ENCODE measurements at regions not wholly inside any gene's neighbourhood (a gene's known extent, or its start where the extent isn't known, plus 50 kb on each side); places are given as distances from the start of the nearest gene placed in this dataset.

DNA sequence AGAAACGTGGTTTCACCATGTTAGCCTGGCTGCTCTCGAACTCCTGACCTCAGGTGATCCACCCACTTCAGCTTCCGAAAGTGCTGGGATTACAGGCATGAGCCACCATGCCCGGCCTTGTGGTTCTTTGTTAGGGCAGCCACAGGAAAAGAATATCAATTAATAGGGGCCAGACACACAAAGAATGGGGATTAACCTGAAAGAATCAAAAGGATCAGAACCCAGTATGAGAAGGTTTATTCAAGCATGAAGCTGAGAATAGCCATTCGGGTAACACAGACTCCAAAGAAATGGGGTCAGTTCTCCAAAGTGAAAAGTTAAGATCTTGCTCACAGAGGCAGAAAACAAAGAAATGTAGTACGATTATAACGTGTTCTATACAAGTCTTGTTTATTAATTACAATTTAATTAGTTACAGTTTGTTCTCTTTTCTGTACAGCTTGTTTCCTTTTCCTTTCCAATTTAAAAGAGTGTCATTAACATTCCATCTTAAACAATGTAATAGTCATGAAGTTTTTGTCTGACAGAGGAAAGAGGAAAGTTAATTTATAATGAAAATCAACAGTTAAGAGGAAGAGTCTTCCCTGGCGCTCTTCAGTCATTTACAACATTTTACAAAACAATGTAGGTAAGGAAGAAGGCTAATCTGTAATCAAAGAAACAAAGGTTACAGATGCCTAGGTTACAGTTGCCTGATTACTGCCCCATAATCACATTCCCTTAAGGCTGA lies 51.3 kb upstream of the SLC45A1 start:
- TF ChIP-seq, protein P1, sequence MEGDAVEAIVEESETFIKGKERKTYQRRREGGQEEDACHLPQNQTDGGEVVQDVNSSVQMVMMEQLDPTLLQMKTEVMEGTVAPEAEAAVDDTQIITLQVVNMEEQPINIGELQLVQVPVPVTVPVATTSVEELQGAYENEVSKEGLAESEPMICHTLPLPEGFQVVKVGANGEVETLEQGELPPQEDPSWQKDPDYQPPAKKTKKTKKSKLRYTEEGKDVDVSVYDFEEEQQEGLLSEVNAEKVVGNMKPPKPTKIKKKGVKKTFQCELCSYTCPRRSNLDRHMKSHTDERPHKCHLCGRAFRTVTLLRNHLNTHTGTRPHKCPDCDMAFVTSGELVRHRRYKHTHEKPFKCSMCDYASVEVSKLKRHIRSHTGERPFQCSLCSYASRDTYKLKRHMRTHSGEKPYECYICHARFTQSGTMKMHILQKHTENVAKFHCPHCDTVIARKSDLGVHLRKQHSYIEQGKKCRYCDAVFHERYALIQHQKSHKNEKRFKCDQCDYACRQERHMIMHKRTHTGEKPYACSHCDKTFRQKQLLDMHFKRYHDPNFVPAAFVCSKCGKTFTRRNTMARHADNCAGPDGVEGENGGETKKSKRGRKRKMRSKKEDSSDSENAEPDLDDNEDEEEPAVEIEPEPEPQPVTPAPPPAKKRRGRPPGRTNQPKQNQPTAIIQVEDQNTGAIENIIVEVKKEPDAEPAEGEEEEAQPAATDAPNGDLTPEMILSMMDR (IDR thresholded peaks at IDR 0.05) = no peak
- TF ChIP-seq POLR2AphosphoS5 (IDR thresholded peaks at IDR 0.05; ENCODE audit: low read depth, low read length) (no peak), SIN3A (IDR thresholded peaks at IDR 0.05; ENCODE audit: borderline replicate concordance, insufficient read depth, low read depth, low read length) (no peak)
- TF ChIP-seq, protein P2, sequence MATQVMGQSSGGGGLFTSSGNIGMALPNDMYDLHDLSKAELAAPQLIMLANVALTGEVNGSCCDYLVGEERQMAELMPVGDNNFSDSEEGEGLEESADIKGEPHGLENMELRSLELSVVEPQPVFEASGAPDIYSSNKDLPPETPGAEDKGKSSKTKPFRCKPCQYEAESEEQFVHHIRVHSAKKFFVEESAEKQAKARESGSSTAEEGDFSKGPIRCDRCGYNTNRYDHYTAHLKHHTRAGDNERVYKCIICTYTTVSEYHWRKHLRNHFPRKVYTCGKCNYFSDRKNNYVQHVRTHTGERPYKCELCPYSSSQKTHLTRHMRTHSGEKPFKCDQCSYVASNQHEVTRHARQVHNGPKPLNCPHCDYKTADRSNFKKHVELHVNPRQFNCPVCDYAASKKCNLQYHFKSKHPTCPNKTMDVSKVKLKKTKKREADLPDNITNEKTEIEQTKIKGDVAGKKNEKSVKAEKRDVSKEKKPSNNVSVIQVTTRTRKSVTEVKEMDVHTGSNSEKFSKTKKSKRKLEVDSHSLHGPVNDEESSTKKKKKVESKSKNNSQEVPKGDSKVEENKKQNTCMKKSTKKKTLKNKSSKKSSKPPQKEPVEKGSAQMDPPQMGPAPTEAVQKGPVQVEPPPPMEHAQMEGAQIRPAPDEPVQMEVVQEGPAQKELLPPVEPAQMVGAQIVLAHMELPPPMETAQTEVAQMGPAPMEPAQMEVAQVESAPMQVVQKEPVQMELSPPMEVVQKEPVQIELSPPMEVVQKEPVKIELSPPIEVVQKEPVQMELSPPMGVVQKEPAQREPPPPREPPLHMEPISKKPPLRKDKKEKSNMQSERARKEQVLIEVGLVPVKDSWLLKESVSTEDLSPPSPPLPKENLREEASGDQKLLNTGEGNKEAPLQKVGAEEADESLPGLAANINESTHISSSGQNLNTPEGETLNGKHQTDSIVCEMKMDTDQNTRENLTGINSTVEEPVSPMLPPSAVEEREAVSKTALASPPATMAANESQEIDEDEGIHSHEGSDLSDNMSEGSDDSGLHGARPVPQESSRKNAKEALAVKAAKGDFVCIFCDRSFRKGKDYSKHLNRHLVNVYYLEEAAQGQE (IDR thresholded peaks at IDR 0.05; ENCODE audit: insufficient read depth in 1 of 2, low read depth in 2 of 2, low read length in 1 of 2) = no peak
